CD4-positive, alpha-beta T cell treated with Interleukin-1 beta for 1 hour (primary cell): ENCODE measurements at regions not wholly inside any gene's neighbourhood (a gene's known extent, or its start where the extent isn't known, plus 50 kb on each side); places are given as distances from the start of the nearest gene placed in this dataset.
"Not testable (repeated sequence)": the region's sequence is repeated elsewhere in the genome, so short reads cannot be mapped to it uniquely, and the experiment has no call there.

ENCODE experiments used
- DNase-seq, 2 donors: peaks; one replicate each; pipeline ENCODE4 v3.0.0-alpha.2; 2020 to 2022

DNA sequence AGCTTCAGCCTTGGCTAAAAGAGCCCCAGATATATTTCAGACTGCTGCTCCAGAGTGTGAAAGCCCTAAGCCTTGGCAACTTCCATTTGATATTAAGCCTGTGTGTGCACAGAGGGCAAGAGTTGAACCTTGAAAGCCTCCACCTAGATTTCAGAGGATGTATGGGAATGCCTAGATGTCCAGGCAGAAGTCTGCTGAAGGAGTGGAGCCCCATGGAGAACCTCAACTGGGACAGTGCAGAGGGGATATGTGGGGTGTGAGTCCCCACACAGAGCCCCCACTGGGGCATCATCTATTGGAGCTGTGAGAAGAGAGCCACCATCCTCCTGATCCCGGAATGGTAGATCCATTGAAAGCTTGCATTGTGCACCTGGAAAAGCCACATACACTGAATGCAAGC lies 1784.8 kb upstream of the CDH9 start:
- no peak for DNase-seq

GRCh38 chr5:28822071-28822470 lies 1783.7 kb upstream of the CDH9 start:
- no peak for DNase-seq

GRCh38 chr5:28810751-28811136 lies 1772.4 kb upstream of the CDH9 start:
- no peak for DNase-seq

DNA sequence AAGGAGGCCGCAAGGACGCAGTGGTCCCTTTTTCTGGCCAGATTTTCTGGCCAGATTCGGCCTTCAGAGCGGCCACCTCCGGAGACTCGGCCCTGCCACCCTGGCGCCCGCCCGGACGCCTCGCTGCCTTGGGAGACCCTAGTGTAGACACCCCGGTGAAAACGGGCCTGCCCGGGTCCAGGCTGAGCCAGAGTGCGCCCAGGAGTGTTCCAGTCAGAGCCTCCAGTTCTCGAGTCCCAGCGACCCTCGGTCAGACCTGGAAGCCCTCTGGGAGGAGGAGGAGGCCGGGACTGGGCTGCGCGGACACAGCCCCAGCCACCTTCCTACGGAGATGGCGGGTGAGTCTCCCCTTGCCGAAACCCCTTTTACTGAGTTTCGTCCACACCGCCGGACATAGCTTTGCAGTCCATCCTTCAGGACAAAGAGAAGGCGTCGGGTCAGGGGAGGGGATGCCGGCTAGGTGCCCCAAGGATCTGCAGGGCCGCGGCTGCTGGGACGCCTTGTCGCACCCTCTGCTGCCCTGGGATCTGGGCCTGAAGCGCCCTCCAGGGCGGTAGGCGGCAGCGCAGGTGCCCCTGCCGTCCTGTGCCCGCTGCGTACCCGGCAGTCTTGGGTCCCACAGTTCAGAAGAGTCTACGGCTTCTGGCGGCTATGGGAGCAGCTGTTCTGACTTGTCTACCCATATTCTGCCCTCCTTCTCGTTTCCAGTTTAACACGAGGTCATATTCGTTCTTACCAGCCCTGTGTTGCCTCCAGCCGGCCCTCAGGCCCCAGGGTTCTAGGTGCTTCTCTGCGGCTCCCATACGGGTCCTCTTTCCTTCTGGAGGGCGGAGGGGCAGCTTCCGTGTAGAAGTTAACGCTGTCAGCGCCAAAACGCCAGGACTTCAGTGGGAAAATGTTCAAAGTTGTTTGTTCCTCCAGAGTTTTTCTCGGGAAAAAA lies 1771.7 kb upstream of the CDH9 start:
- DNase-seq: no peak

DNA sequence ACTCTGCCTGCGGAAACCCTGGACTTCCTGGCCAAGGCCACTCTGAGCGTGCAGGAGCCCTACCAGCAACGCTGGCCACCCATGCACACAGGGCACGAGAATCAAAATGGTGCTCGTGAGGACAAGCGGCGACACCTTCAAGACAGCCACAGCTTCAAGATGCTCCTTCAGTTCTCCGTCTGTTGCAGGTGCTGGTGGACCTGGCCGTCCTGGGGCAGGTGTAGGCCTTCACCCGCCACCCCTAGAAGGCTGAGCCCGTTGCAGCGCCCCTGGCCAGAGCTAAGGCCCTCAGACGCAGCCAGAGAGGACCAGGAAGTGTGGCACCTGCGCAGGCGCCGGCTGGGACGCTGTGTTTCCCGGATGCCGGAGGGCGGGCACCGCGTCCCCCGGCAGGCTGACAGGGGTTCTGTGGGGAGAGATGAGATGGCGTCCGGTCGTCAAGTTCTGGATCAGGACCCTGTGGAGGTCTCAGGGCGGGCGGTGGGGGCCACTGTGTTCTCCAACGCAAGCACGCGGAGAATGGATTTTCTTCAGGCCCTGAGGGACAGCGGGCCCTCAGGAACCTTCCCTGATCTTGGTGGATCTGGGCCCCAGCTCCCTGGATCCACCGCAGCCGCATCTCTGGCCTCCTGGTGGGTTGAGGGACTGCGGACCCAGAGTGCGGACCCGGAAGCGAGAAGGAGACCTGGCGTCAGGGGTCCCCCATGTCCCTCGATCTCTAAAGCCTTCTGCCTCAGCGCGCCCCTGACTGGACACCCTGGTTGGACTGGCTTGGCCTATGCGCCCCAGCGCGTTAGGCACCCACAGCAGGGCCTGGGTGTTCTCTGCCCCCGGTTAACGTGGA lies 1770.8 kb upstream of the CDH9 start:
- no peak for DNase-seq

DNA sequence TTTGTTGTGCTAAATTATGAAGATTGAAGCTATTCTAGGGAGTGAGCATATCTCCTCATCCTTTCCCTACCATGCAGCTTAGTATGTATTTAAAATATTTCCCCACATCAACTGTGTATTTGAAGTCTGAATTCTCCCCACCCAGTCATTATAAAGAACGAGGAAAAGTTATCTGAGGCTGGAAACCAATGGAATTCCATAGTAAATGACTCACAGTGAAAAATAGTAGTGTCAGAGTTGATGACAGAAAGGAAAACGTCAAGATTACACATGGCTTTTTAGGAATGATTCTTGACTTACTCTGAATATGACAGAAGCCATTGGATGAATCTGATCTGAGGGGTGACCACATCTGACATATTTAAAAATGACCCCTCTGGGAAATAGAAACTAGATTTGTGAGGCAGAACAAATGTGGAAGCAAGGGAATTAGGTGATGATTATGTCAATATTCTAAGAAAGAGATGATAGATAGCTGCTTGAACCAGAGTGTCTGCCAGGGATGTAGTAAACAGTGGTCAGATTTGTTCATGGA lies 1768.9 kb upstream of the CDH9 start:
- DNase-seq: no peak

DNA sequence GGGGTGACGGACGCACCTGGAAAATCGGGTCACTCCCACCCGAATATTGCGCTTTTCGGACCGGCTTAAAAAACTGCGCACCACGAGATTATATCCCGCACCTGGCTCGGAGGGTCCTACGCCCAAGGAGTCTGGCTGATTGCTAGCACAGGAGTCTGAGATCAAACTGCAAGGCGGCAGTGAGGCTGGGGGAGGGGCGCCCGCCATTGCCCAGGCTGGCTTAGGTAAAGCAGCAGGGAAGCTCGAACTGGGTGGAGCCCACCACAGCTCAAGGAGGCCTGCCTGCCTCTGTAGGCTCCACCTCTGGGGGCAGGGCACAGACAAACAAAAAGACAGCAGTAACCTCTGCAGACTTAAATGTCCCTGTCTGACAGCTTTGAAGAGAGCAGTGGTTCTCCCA lies 1760.6 kb upstream of the CDH9 start:
- DNase-seq: not testable (repeated sequence)

DNA sequence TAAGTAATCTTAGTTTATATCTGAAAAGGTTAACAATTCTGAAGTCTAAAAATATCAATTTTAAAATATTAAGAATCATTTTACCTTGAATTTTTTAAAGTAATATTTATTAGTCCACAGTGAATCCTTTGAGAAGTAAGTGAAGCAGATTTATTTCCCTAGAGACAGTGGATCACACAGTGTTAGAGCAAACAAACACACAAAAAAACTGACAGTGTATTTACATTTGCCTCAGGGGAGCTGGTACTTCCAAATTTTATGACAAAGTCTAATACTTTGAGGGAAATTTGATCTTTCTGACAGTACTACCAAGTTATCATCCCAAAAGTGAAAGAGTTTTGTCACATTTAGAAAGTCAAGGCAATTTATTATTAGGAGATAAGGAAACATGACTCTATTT lies 1750.6 kb upstream of the CDH9 start:
- no peak for DNase-seq

DNA sequence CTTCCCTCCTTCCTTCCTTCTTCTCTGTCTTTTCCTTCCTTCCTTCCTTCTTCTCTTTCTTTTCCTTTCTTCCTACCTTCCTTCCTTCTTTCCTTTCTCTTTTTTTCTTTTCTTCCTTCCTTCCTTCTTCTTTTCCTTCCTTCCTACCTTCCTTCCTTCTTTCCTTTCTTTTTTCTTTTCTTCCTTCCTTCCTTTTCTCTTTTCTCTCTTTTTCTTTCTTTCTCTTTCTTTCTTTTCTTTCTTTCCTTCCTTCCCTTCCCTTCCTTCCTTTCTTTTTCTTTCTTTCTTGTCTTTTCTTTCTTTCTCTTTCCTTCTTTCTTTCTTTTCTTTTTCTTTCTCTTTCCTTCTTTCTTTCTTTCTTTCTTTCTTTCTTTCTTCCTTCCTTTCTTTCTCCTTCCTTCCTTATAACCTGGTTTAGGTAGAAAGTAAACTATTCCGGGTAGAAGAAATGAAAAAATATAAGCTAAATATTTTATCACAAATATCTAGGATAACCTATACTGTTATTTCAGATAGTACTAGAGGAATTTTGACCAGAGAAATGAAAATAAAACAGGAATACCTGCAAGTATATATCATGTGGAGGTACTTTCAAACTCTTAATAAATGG lies 1741.8 kb upstream of the CDH9 start:
- DNase-seq: no peak

- no peak for DNase-seq
Observed at GRCh38 chr5:28779161-28779754, 1740.9 kb upstream of the CDH9 start.

DNA sequence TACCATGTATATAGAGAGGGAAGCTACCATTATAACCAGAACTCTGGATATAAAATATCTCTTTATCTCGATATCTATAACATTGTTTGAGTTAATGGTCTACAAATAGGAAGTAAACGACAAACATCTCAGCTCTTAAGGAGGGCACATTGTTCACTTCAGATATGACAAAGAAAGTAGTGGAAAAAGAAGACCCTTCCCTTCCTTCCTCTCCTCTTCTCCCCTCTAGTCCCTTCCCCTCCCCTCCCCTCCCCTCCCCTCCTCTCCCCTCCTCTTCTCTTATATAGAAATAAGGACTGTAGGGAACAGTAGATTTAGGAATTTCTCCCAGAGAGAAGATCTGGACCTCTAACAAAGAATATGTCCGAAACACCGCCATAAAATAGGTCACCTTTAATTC lies 1731.9 kb upstream of the CDH9 start:
- DNase-seq: no peak

DNA sequence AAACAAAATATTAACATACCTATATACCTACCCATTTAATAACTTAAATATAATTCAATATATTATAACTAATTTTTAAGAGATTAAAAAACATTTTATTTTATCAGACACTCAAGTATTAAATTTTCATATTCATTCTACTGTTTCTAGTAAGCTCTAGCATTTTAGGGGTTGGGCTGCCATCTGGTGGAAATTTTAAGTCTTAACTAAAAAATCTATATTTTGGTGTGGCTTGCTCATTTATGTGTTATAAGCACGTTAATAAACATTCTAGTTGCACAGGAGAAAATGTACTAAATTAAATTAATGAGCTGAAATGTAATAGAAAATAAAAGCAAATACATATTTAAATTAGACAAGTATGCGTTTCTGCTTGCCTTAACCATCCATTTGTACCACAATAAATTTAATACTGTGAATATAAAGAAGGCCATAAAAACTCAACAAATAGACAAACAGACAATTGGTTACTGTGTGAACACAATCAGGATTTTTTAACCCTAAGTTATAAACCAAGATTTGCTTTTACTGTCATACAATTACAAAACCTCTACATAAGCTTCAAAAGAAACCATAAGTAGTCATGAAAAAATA lies 1728.3 kb upstream of the CDH9 start:
- DNase-seq: no peak

- DNase-seq: no peak
Observed at GRCh38 chr5:28751396-28751795, 1713.0 kb upstream of the CDH9 start.

GRCh38 chr5:28750251-28750650 lies 1711.9 kb upstream of the CDH9 start:
- no peak for DNase-seq

DNA sequence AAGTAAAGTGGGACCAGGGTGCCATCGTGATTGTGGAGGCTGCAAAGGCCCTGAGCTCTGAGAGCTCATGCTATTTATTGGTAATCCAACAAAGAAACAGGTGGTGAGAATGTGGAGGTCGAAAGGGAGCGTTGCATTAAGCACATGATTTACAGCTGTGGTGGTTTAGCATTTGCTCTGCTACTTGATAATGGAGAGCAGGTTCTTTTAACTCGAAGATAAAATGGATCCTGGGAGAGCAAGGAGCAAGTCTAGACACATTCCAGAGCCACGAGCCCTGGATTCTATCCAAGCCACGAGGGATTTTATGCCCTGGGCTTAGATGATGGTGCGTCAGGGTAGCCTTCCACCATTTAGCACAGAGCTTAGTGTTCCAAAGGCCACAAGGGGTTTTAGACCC lies 1710.1 kb upstream of the CDH9 start:
- no peak for DNase-seq

GRCh38 chr5:28743716-28744110 lies 1705.3 kb upstream of the CDH9 start:
- no peak for DNase-seq

DNA sequence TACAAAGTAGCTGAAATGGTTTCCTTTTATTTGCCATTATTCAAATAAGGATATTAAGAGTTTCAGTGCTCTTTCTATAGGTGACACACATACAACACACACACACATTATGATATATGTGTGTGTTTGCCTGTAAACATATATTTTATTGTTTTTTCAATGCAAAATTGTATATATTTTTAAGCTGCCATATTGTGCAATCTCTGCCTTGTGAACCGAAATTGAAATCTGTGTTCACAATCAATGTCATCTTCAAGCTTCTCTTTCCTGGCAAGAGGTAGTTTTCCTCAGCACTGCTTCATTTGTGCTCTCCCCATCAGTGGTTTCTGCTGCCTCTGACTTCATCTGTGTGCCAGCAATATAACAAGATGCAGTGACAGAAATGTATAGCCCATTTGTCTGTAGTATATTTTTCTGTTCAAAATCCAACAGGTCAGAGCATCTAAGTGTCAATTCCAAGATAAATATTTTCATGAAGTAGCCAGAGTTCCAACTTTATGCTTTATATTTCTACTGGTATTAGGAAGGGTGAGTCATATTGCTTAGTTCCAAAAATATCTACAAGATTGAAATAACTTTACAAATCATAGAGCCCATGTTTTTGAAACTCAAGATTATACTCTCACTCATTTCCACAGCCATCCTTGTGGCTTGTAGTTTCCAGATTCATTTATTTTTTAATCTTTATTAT lies 1704.8 kb upstream of the CDH9 start:
- DNase-seq: no peak

- no peak for DNase-seq
Observed at GRCh38 chr5:28737682-28738081, 1699.3 kb upstream of the CDH9 start.

- no peak for DNase-seq
Observed at GRCh38 chr5:28737222-28737621, 1698.8 kb upstream of the CDH9 start.

DNA sequence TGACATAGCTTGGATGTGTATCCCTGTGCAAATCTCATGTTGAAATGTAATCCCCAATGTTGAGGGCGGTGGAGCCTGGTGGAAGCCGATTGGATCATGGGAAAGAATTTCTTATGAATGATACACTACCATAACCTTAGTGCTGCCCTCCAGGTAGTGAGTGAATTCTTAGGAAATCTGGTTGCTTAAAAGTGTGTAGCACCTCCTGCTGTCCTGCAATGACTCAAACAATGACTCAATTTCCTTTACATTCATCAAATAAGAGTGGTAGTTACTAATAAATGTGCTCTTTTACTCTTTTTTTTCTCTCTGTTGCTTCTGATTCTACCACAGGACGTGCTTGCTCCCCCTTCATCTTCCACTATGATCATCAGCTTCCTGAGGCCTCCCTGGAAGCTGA lies 1696.0 kb upstream of the CDH9 start:
- no peak for DNase-seq

DNA sequence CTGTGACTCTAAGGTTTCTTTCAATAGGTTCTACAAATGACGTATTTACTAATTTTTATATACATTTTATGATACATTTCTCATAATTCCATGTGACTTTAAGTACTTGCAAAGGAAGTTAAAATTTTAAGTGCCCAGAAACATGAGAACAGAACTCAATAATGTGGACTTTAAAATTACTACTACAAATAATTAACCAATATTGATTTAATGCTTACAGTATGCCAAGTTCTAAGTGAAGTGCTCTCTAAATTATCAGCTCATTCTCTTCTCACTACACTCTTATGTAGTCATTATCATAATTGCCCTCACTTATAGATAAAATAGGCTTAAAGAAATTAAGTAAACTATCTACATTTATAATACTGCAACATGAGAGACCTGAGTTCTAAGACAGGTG lies 1690.7 kb upstream of the CDH9 start:
- DNase-seq: no peak

- DNase-seq: no peak
Observed at GRCh38 chr5:28726815-28727214, 1688.4 kb upstream of the CDH9 start.
